DOHH2 (cell line): ENCODE measurements at regions not wholly inside any gene's neighbourhood (a gene's known extent, or its start where the extent isn't known, plus 50 kb on each side); places are given as distances from the start of the nearest gene placed in this dataset.

ENCODE experiments used
- EZH2phosphoT487 ChIP-seq: fragments of 200-600 bp; sonication (generic); IDR thresholded peaks from 2 replicates; pipeline ENCODE4 v1.6.1; 2017; ENCODE audit warnings: borderline replicate concordance, mild to moderate bottlenecking, antibody characterized with exemption, low read length, moderate library complexity, mixed read lengths
- TF ChIP-seq, protein P1 (sequence below): fragments of 200-600 bp; sonication (generic); IDR thresholded peaks from one replicate; pipeline ENCODE4 v1.5.1; 2014; ENCODE audit warnings: antibody characterized with exemption, mild to moderate bottlenecking, low read depth, low read length; ENCODE audit not compliant: poor library complexity, severe bottlenecking

DNA sequence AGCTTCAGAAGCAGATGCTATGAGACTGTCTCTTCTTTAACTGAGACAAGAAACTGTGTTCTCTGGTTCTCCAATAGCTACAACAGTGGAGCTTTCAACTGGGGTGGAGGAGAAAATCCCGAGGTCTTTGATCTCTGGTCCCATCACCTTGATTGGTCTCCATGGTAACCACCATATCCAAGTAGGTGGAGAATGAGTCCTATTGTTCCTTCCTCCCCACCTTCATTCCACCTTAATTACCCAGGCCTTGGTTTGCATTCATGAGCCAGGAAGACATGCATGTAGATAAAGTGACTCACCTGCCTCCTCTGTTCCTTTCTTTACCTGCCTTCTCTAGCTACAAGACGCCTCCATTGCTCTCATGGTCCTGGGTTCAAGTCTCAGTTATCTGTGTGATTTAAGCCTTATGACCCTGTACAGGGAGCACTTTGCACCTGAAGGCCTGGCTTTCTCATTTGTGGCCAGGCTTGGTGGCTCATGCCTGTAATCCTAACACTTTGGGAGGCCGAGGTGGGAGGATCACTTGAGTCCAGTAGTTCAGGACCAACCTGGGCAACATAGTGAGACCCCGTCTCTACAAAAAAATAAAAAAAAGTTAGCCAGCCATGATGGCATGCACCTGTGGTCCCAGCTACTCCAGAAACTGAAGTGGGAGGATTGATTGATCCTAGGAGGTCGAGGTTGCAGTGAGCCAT, 157.7 kb upstream of the TBX3 start:
- TF ChIP-seq, protein P1, sequence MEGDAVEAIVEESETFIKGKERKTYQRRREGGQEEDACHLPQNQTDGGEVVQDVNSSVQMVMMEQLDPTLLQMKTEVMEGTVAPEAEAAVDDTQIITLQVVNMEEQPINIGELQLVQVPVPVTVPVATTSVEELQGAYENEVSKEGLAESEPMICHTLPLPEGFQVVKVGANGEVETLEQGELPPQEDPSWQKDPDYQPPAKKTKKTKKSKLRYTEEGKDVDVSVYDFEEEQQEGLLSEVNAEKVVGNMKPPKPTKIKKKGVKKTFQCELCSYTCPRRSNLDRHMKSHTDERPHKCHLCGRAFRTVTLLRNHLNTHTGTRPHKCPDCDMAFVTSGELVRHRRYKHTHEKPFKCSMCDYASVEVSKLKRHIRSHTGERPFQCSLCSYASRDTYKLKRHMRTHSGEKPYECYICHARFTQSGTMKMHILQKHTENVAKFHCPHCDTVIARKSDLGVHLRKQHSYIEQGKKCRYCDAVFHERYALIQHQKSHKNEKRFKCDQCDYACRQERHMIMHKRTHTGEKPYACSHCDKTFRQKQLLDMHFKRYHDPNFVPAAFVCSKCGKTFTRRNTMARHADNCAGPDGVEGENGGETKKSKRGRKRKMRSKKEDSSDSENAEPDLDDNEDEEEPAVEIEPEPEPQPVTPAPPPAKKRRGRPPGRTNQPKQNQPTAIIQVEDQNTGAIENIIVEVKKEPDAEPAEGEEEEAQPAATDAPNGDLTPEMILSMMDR, result no peak
- TF ChIP-seq EZH2phosphoT487, result no peak
